Neural cell (in vitro differentiated cells): ENCODE measurements at regions not wholly inside any gene's neighbourhood (a gene's known extent, or its start where the extent isn't known, plus 50 kb on each side); places are given as distances from the start of the nearest gene placed in this dataset.

Source experiments
- CTCF ChIP-seq: fragments of 450-650 bp; IDR thresholded peaks from 2 replicates; pipeline ENCODE4 v1.5.1; 2014; ENCODE audit warnings: antibody characterized with exemption, mild to moderate bottlenecking, moderate library complexity; ENCODE audit not compliant: poor library complexity, severe bottlenecking
- EP300 ChIP-seq: fragments of 450-650 bp; conservative IDR thresholded peaks from 2 replicates; pipeline ENCODE4 v1.6.1; 2014; ENCODE audit warnings: antibody characterized with exemption, mild to moderate bottlenecking, moderate library complexity; ENCODE audit not compliant: poor library complexity, severe bottlenecking
- EZH2 ChIP-seq: fragments of 200-600, 300-800 bp; shearing (Covaris generic), sonication (generic); IDR thresholded peaks from 2 replicates; pipeline ENCODE4 v1.6.1; 2014; ENCODE audit warnings: antibody characterized with exemption, low read length, borderline replicate concordance, mild to moderate bottlenecking; ENCODE audit not compliant: insufficient read depth, poor library complexity, severe bottlenecking
- RAD21 ChIP-seq: fragments of 450-650 bp; conservative IDR thresholded peaks from 2 replicates; pipeline ENCODE4 v1.6.1; 2014; ENCODE audit warnings: antibody characterized with exemption, mild to moderate bottlenecking, moderate library complexity

- TF ChIP-seq RAD21 (no peak), CTCF (no peak), EP300 (no peak), EZH2 (no peak)
Observed at GRCh38 chr5:110053205-110053604, 363.5 kb downstream of the MAN2A1 start.
